Middle frontal gyrus (tissue), 1 donor: ENCODE measurements at regions not wholly inside any gene's neighbourhood (a gene's known extent, or its start where the extent isn't known, plus 50 kb on each side); places are given as distances from the start of the nearest gene placed in this dataset.
"Not testable (repeated sequence)": the region's sequence is repeated elsewhere in the genome, so short reads cannot be mapped to it uniquely, and the experiment has no call there.

Source experiments
- DNase-seq: peaks from one replicate; pipeline ENCODE4 v3.0.0-alpha.2; 2015; ENCODE audit warnings: low spot score; ENCODE audit errors: extremely low spot score

- not testable (repeated sequence) for DNase-seq
Observed at GRCh38 chr5:136547096-136547495, 181.8 kb upstream of the TRPC7 start.

- not testable (repeated sequence) for DNase-seq
Observed at GRCh38 chr5:136546441-136546840, 181.1 kb upstream of the TRPC7 start.

GRCh38 chr5:136545031-136545430 is 179.7 kb upstream of the TRPC7 start:
- DNase-seq = not testable (repeated sequence)

GRCh38 chr5:136538534-136538933 is 173.2 kb upstream of the TRPC7 start:
- no peak for DNase-seq

- no peak for DNase-seq
Observed at GRCh38 chr5:136529081-136529480, 163.7 kb upstream of the TRPC7 start.

GRCh38 chr5:136528481-136529030 is 163.2 kb upstream of the TRPC7 start:
- no peak for DNase-seq

GRCh38 chr5:136527311-136527710 is 162.0 kb upstream of the TRPC7 start:
- no peak for DNase-seq

GRCh38 chr5:136526791-136527190 is 161.4 kb upstream of the TRPC7 start:
- DNase-seq = no peak

GRCh38 chr5:136526021-136526420 is 160.7 kb upstream of the TRPC7 start:
- DNase-seq = no peak

- no peak for DNase-seq
Observed at GRCh38 chr5:136525597-136525996, 160.3 kb upstream of the TRPC7 start.

- no peak for DNase-seq
Observed at GRCh38 chr5:136522217-136522956, 157.0 kb upstream of the TRPC7 start.

GRCh38 chr5:136521696-136522095 is 156.4 kb upstream of the TRPC7 start:
- no peak for DNase-seq

GRCh38 chr5:136518814-136519213 is 153.5 kb upstream of the TRPC7 start:
- no peak for DNase-seq

- no peak for DNase-seq
Observed at GRCh38 chr5:136518174-136518573, 152.8 kb upstream of the TRPC7 start.

GRCh38 chr5:136517755-136518154 is 152.4 kb upstream of the TRPC7 start:
- DNase-seq = no peak

- no peak for DNase-seq
Observed at GRCh38 chr5:136516637-136517036, 151.3 kb upstream of the TRPC7 start.

GRCh38 chr5:136513430-136513829 is 148.1 kb upstream of the TRPC7 start:
- DNase-seq = no peak

GRCh38 chr5:136511046-136511445 is 145.7 kb upstream of the TRPC7 start:
- no peak for DNase-seq

- no peak for DNase-seq
Observed at GRCh38 chr5:136510481-136510880, 145.1 kb upstream of the TRPC7 start.

- no peak for DNase-seq
Observed at GRCh38 chr5:136506131-136506530, 140.8 kb upstream of the TRPC7 start.

- no peak for DNase-seq
Observed at GRCh38 chr5:136501133-136501532, 135.8 kb upstream of the TRPC7 start.

GRCh38 chr5:136492587-136492986 is 127.2 kb upstream of the TRPC7 start:
- no peak for DNase-seq

- DNase-seq = no peak
Observed at GRCh38 chr5:136491806-136492205, 126.5 kb upstream of the TRPC7 start.
